ENCODE measurements at regions not wholly inside any gene's neighbourhood (a gene's known extent, or its start where the extent isn't known, plus 50 kb on each side); places are given as distances from the start of the nearest gene placed in this dataset.

- intact Hi-C loops (cut with micrococcal nuclease), result no loop called here
- Mint-ChIP-seq H3K27me3 (peaks cover 4% of the 10 kb centered on the region), H3K4me1 (no peaks in the 10 kb centered on the region), H3K9me3 (ENCODE audit: insufficient read depth) (no peaks in the 10 kb centered on the region), H3K27ac (no peak overlapping the region), H3K4me3 (no peak overlapping the region)
- Histone ChIP-seq H3K4me2 (replicated peaks; ENCODE audit: low read depth, low read length, poor library complexity, severe bottlenecking) (no peak overlapping the region), H3K4me1 (ENCODE audit: control insufficient read depth in 2 of 2, insufficient read depth in 2 of 2, low read length in 2 of 2) (no peaks in the 10 kb centered on the region), H4K20me1 (ENCODE audit: control insufficient read depth, insufficient read depth, low read length, poor library complexity, severe bottlenecking) (no peaks in the 10 kb centered on the region), H3K27ac (ENCODE audit: low read length in 2 of 2) (no peak overlapping the region), H3K36me3 (replicated peaks in 1 of 2; ENCODE audit: control extremely low read depth in 1 of 2, control insufficient read depth in 1 of 2, extremely low read depth in 1 of 2, insufficient read depth in 2 of 2, low read length in 1 of 2) (no peaks in the 10 kb centered on the region), H3K27me3 (replicated peaks in 1 of 4; ENCODE audit: control extremely low read depth in 1 of 4, control insufficient read depth in 3 of 4, insufficient read depth in 4 of 4, low read length in 3 of 4) (no peaks in the 10 kb centered on the region), H3K4me3 (ENCODE audit: control extremely low read depth in 1 of 5, extremely low read depth in 1 of 5, insufficient read depth in 1 of 5, low read depth in 2 of 5, low read length in 4 of 5) (no peak overlapping the region), H3K9ac (ENCODE audit: low read length) (no peak overlapping the region), H2AFZ (ENCODE audit: insufficient read depth, low read depth, low read length, poor library complexity, severe bottlenecking) (no peak overlapping the region), H3K9me3 (ENCODE audit: control extremely low read depth in 1 of 3, control insufficient read depth in 2 of 3, insufficient read depth in 1 of 3, low read length in 2 of 3) (no peaks in the 10 kb centered on the region), H3K79me2 (ENCODE audit: control insufficient read depth, insufficient read depth, low read length) (no peaks in the 10 kb centered on the region)
- ChIA-PET POLR2A (no interaction called here), CTCF (no interaction called here)
- DNase-seq (no peak), ATAC-seq (ENCODE audit: low read depth) (no peak)
- TF ChIP-seq EZH2 (IDR thresholded peaks at IDR 0.05; ENCODE audit: borderline replicate concordance, insufficient read depth, low read depth, low read length, poor library complexity, severe bottlenecking) (no peak), CTCF (IDR thresholded peaks at IDR 0.05) (peak; percentile 19)
These were observed 80.9 kb upstream of the ARHGEF26 start for GRCh38 chr3:154040283-154040682.

GRCh38 chr3:154044671-154045070, 76.5 kb upstream of the ARHGEF26 start:
- ATAC-seq (ENCODE audit: low read depth) (no peak), DNase-seq (no peak)
- Histone ChIP-seq H4K20me1 (ENCODE audit: control insufficient read depth, insufficient read depth, low read length, poor library complexity, severe bottlenecking) (no peaks in the 10 kb centered on the region), H3K27me3 (replicated peaks in 1 of 4; ENCODE audit: control extremely low read depth in 1 of 4, control insufficient read depth in 3 of 4, insufficient read depth in 4 of 4, low read length in 3 of 4) (no peaks in the 10 kb centered on the region), H2AFZ (ENCODE audit: insufficient read depth, low read depth, low read length, poor library complexity, severe bottlenecking) (no peak overlapping the region), H3K36me3 (replicated peaks in 1 of 2; ENCODE audit: control extremely low read depth in 1 of 2, control insufficient read depth in 1 of 2, extremely low read depth in 1 of 2, insufficient read depth in 2 of 2, low read length in 1 of 2) (no peaks in the 10 kb centered on the region), H3K4me1 (ENCODE audit: control insufficient read depth in 2 of 2, insufficient read depth in 2 of 2, low read length in 2 of 2) (no peaks in the 10 kb centered on the region), H3K9ac (ENCODE audit: low read length) (no peak overlapping the region), H3K4me3 (ENCODE audit: control extremely low read depth in 1 of 5, extremely low read depth in 1 of 5, insufficient read depth in 1 of 5, low read depth in 2 of 5, low read length in 4 of 5) (no peak overlapping the region), H3K9me3 (ENCODE audit: control extremely low read depth in 1 of 3, control insufficient read depth in 2 of 3, insufficient read depth in 1 of 3, low read length in 2 of 3) (no peaks in the 10 kb centered on the region), H3K27ac (ENCODE audit: low read length in 2 of 2) (no peak overlapping the region), H3K79me2 (ENCODE audit: control insufficient read depth, insufficient read depth, low read length) (no peaks in the 10 kb centered on the region), H3K4me2 (replicated peaks; ENCODE audit: low read depth, low read length, poor library complexity, severe bottlenecking) (no peak overlapping the region)
- 67% methylated on average over 1 of the region's 2 CpGs for WGBS (ENCODE audit: insufficient coverage)
- Mint-ChIP-seq H3K27ac (no peak overlapping the region), H3K27me3 (peaks cover 11% of the 10 kb centered on the region), H3K4me1 (no peaks in the 10 kb centered on the region), H3K4me3 (no peak overlapping the region), H3K9me3 (ENCODE audit: insufficient read depth) (no peaks in the 10 kb centered on the region)
- ChIA-PET CTCF (no interaction called here), POLR2A (no interaction called here)
- intact Hi-C loops (cut with micrococcal nuclease), result no loop called here
- TF ChIP-seq EZH2 (IDR thresholded peaks at IDR 0.05; ENCODE audit: borderline replicate concordance, insufficient read depth, low read depth, low read length, poor library complexity, severe bottlenecking), result no peak
